Erythroblast (primary cell): ENCODE measurements at regions not wholly inside any gene's neighbourhood (a gene's known extent, or its start where the extent isn't known, plus 50 kb on each side); places are given as distances from the start of the nearest gene placed in this dataset.

Experiments used
- GATA1 ChIP-seq: IDR thresholded peaks from 2 replicates; pipeline ENCODE4 v1.6.1; 2011; ENCODE audit warnings: low read depth, mild to moderate bottlenecking, control low read depth, low read length, moderate library complexity
- POLR2A ChIP-seq: IDR thresholded peaks from 2 replicates; pipeline ENCODE4 v1.6.1; 2011; ENCODE audit warnings: mild to moderate bottlenecking, low read length

DNA sequence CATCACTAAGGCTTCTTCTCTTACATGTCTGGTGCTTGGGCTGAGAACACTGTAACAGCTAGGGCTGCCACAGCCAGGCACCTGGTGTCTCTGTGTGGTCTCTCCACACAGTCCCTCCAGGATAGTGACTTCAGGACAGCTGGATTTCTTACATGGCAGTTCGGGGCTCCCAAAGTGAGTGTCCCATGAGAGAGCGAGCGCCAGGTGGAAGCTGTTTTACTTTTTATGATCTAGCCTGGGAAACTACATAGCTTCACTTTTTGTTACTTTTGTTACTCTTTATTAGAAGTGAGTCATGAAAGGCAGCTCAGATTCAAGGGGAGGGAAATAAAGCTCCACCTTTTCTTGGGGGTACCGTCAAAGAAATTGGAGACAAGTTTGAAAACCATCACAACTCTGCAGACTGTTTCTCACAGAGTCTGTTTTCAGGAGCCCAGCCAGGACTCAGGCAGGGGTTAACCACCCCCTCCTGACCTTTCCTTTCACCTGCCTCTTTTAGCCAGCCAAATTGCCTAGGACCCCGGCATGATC, 373.0 kb downstream of the MID1IP1 start:
- TF ChIP-seq POLR2A, result no peak
- no peak for TF ChIP-seq GATA1
